ENCODE measurements at regions not wholly inside any gene's neighbourhood (a gene's known extent, or its start where the extent isn't known, plus 50 kb on each side); places are given as distances from the start of the nearest gene placed in this dataset.

GRCh38 chr13:82817133-82817532, 1065.1 kb downstream of the SLITRK1 start:
- no peak for TF ChIP-seq ZNF792 (tag by site-specific recombination; IDR thresholded peaks at IDR 0.05)
- TF ChIP-seq CTCF (tag by site-specific recombination; IDR thresholded peaks at IDR 0.05) = no peak
- no peak for TF ChIP-seq ZNF274 (IDR thresholded peaks at IDR 0.05; ENCODE audit: low read length)
- TF ChIP-seq ZNF274 (tag by site-specific recombination; IDR thresholded peaks at IDR 0.05; ENCODE audit: borderline replicate concordance) = no peak
- TF ChIP-seq, protein P1, sequence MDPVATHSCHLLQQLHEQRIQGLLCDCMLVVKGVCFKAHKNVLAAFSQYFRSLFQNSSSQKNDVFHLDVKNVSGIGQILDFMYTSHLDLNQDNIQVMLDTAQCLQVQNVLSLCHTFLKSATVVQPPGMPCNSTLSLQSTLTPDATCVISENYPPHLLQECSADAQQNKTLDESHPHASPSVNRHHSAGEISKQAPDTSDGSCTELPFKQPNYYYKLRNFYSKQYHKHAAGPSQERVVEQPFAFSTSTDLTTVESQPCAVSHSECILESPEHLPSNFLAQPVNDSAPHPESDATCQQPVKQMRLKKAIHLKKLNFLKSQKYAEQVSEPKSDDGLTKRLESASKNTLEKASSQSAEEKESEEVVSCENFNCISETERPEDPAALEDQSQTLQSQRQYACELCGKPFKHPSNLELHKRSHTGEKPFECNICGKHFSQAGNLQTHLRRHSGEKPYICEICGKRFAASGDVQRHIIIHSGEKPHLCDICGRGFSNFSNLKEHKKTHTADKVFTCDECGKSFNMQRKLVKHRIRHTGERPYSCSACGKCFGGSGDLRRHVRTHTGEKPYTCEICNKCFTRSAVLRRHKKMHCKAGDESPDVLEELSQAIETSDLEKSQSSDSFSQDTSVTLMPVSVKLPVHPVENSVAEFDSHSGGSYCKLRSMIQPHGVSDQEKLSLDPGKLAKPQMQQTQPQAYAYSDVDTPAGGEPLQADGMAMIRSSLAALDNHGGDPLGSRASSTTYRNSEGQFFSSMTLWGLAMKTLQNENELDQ (tag by site-specific recombination; IDR thresholded peaks at IDR 0.05; ENCODE audit: low read depth) = no peak
- no peak for TF ChIP-seq ZNF174 (tag by site-specific recombination; IDR thresholded peaks at IDR 0.05)
- no peak for TF ChIP-seq ZNF777 (tag by site-specific recombination; IDR thresholded peaks at IDR 0.05; ENCODE audit: borderline replicate concordance)
- no peak for TF ChIP-seq IKZF3 (tag by site-specific recombination; IDR thresholded peaks at IDR 0.05)
- no peak for TF ChIP-seq HOXA7 (CRISPR knock-in tag; IDR thresholded peaks at IDR 0.05; ENCODE audit: borderline replicate concordance)
- TF ChIP-seq ZNF280D (tag by site-specific recombination; IDR thresholded peaks at IDR 0.05) = no peak
- TF ChIP-seq ZNF624 (tag by site-specific recombination; IDR thresholded peaks at IDR 0.05) = no peak
- TF ChIP-seq REST (tag by site-specific recombination; IDR thresholded peaks at IDR 0.05) = no peak
